Natural killer cell (primary cell): ENCODE measurements at regions not wholly inside any gene's neighbourhood (a gene's known extent, or its start where the extent isn't known, plus 50 kb on each side); places are given as distances from the start of the nearest gene placed in this dataset.

Experiments used
- ATAC-seq, 3 donors: fragments of 150-1000 bp in 2 of 3; fragments of 200-7000 bp in 1 of 3; cut with Tn5 transposase; 1 replicate in 1 of 3; 2 replicates in 2 of 3; pipeline ENCODE4 v1.10.0; 2021; ENCODE audit warnings: mild to moderate bottlenecking in 2 of 3, moderate library complexity in 2 of 3
- DNase-seq, 2 donors: peaks; one replicate each; pipeline versions ENCODE4 v3.0.0 to v3.0.0-alpha.2; 2013 to 2021; ENCODE audit warnings: mixed read lengths in 1 of 2
- H3K27ac ChIP-seq: one replicate; pipeline ENCODE4 v1.5.1; 2013; ENCODE audit warnings: mild to moderate bottlenecking, low read length
- H3K27me3 ChIP-seq: one replicate; pipeline ENCODE4 v1.6.1; 2013; ENCODE audit warnings: low read length; ENCODE audit not compliant: control insufficient read depth, insufficient read depth
- H3K36me3 ChIP-seq: one replicate; pipeline ENCODE4 v1.6.1; 2013; ENCODE audit warnings: low read length; ENCODE audit not compliant: control insufficient read depth, insufficient read depth
- H3K4me1 ChIP-seq: one replicate; pipeline ENCODE4 v1.6.1; 2013; ENCODE audit warnings: low read length; ENCODE audit not compliant: control insufficient read depth, insufficient read depth
- H3K4me3 ChIP-seq: one replicate; pipeline ENCODE4 v1.5.1; 2013; ENCODE audit warnings: low read length
- H3K9me3 ChIP-seq: one replicate; pipeline ENCODE4 v1.6.1; 2013; ENCODE audit warnings: low read length; ENCODE audit not compliant: control insufficient read depth, insufficient read depth
- H3K27ac Mint-ChIP-seq, 2 donors: one replicate each; pipeline ENCODE4 v1.8.0; 2022; ENCODE audit warnings: mild to moderate bottlenecking in 2 of 2, mixed read lengths in 2 of 2, moderate library complexity in 1 of 2
- H3K27me3 Mint-ChIP-seq, 2 donors: one replicate each; pipeline ENCODE4 v1.8.0; 2022; ENCODE audit warnings: low read depth in 2 of 2, mixed read lengths in 2 of 2
- H3K36me3 Mint-ChIP-seq: one replicate; pipeline ENCODE4 v1.8.0; 2022; ENCODE audit warnings: mixed read lengths
- H3K4me1 Mint-ChIP-seq, 2 donors: one replicate each; pipeline ENCODE4 v1.8.0; 2022; ENCODE audit warnings: mixed read lengths in 2 of 2
- H3K4me3 Mint-ChIP-seq: one replicate; pipeline ENCODE4 v1.8.0; 2022; ENCODE audit warnings: mild to moderate bottlenecking, moderate library complexity, mixed read lengths
- H3K9me3 Mint-ChIP-seq, 2 donors: one replicate each; pipeline ENCODE4 v1.8.0; 2022; ENCODE audit warnings: mixed read lengths in 2 of 2
- CTCF ChIP-seq: fragments of 200-600 bp; IDR thresholded peaks from one replicate; pipeline ENCODE4 v1.8.0; 2022; ENCODE audit warnings: antibody characterized with exemption
- WGBS: methylation state at CpG from one replicate; pipeline ENCODE4 v1.1.7; 2013; ENCODE audit warnings: missing lambda C conversion rate; ENCODE audit not compliant: insufficient coverage; 5-methylcytosine and 5-hydroxymethylcytosine counted together
- intact Hi-C: fragments of 100-400 bp; cut with micrococcal nuclease; formaldehyde crosslinking; loops from one replicate; pipeline ENCODE4 v1.14.2; 2022

GRCh38 chr19:27971869-27972268 is 1241.1 kb downstream of the UQCRFS1 start:
- H3K36me3 Mint-ChIP-seq, result no peaks in the 10 kb centered on the region
- H3K36me3 ChIP-seq, result no peaks in the 10 kb centered on the region
- intact Hi-C loops, result no loop called here
- no peaks in the 10 kb centered on the region for H3K9me3 ChIP-seq
- H3K27me3 ChIP-seq, result no peaks in the 10 kb centered on the region
- DNase-seq (no peak), ATAC-seq (no peak)
- 88% methylated on average over 2 of the region's 2 CpGs for WGBS
- no peaks in the 10 kb centered on the region for H3K4me1 Mint-ChIP-seq
- no peak for TF ChIP-seq CTCF
- H3K4me1 ChIP-seq, result no peaks in the 10 kb centered on the region
- no peaks in the 10 kb centered on the region for H3K9me3 Mint-ChIP-seq
- no peak overlapping the region for H3K27ac ChIP-seq
- H3K27ac Mint-ChIP-seq, result no peak overlapping the region
- H3K4me3 ChIP-seq, result no peak overlapping the region
- H3K4me3 Mint-ChIP-seq, result no peak overlapping the region
- H3K27me3 Mint-ChIP-seq, result peaks cover 0 to 6% of the 10 kb centered on the region in 2 donors

- Histone ChIP-seq H3K27ac (no peak overlapping the region), H3K27me3 (no peaks in the 10 kb centered on the region), H3K9me3 (no peaks in the 10 kb centered on the region), H3K36me3 (no peaks in the 10 kb centered on the region), H3K4me3 (no peak overlapping the region), H3K4me1 (no peaks in the 10 kb centered on the region)
- no peak overlapping the region for H3K27ac Mint-ChIP-seq
- H3K36me3 Mint-ChIP-seq, result no peaks in the 10 kb centered on the region
- no peak for TF ChIP-seq CTCF
- H3K4me1 Mint-ChIP-seq, result no peaks in the 10 kb centered on the region
- no peak for DNase-seq
- no peak for ATAC-seq
- peaks cover 0 to 6% of the 10 kb centered on the region in 2 donors for H3K27me3 Mint-ChIP-seq
- no peak overlapping the region for H3K4me3 Mint-ChIP-seq
- 72% methylated on average over 4 of the region's 5 CpGs for WGBS
- no peaks in the 10 kb centered on the region for H3K9me3 Mint-ChIP-seq
- intact Hi-C loops, result no loop called here
These were observed 1241.9 kb downstream of the UQCRFS1 start for GRCh38 chr19:27971071-27971470.

- Mint-ChIP-seq H3K4me3 (no peak overlapping the region), H3K27ac (no peak overlapping the region), H3K27me3 (peaks cover 3 to 13% of the 10 kb centered on the region in 2 donors), H3K36me3 (no peaks in the 10 kb centered on the region), H3K4me1 (no peaks in the 10 kb centered on the region), H3K9me3 (no peaks in the 10 kb centered on the region)
- no peak overlapping the region for H3K4me3 ChIP-seq
- no peaks in the 10 kb centered on the region for H3K4me1 ChIP-seq
- peak in 1 of 2 donors; percentile 11 for DNase-seq
- ATAC-seq, result no peak
- intact Hi-C loops, result loop anchor here (1.0 to 5.0 kb wide), 3 partner anchors 358 to 911 kb away; no protein-coding TSS in a partner anchor
- no peak overlapping the region for H3K27ac ChIP-seq
- no peaks in the 10 kb centered on the region for H3K36me3 ChIP-seq
- H3K27me3 ChIP-seq, result no peaks in the 10 kb centered on the region
- peak; percentile 61 for TF ChIP-seq CTCF
- H3K9me3 ChIP-seq, result no peaks in the 10 kb centered on the region
- 20% methylated on average over 1 of the region's 2 CpGs for WGBS
These were observed 1246.5 kb downstream of the UQCRFS1 start for GRCh38 chr19:27966390-27966816.

- DNase-seq (no peak), ATAC-seq (no peak)
- no peaks in the 10 kb centered on the region for H3K36me3 Mint-ChIP-seq
- H3K4me3 Mint-ChIP-seq, result no peak overlapping the region
- no peaks in the 10 kb centered on the region for H3K9me3 ChIP-seq
- H3K4me1 Mint-ChIP-seq, result no peaks in the 10 kb centered on the region
- TF ChIP-seq CTCF, result no peak
- intact Hi-C loops, result no loop called here
- H3K4me1 ChIP-seq, result no peaks in the 10 kb centered on the region
- no peaks in the 10 kb centered on the region for H3K9me3 Mint-ChIP-seq
- H3K27me3 ChIP-seq, result no peaks in the 10 kb centered on the region
- no peak overlapping the region for H3K27ac Mint-ChIP-seq
- H3K27me3 Mint-ChIP-seq, result peaks cover 3 to 24% of the 10 kb centered on the region in 2 donors
- no peaks in the 10 kb centered on the region for H3K36me3 ChIP-seq
- H3K4me3 ChIP-seq, result no peak overlapping the region
- no peak overlapping the region for H3K27ac ChIP-seq
These were observed 1248.8 kb downstream of the UQCRFS1 start for GRCh38 chr19:27964185-27964584.
